Mucosa of rectum (tissue), 2 donors: ENCODE measurements at regions not wholly inside any gene's neighbourhood (a gene's known extent, or its start where the extent isn't known, plus 50 kb on each side); places are given as distances from the start of the nearest gene placed in this dataset.

Experiments used
- H3K27ac ChIP-seq, 2 donors: one replicate each; pipeline ENCODE4 v1.7.0; 2013; ENCODE audit warnings: inconsistent platforms in 2 of 2, low read depth in 2 of 2, low read length in 2 of 2
- H3K27me3 ChIP-seq, 2 donors: one replicate each; pipeline ENCODE4 v1.7.0; 2013; ENCODE audit warnings: low read length in 2 of 2; ENCODE audit not compliant: control insufficient read depth in 2 of 2, insufficient read depth in 2 of 2
- H3K36me3 ChIP-seq, 2 donors: one replicate each; pipeline ENCODE4 v1.7.0; 2013; ENCODE audit warnings: low read length in 2 of 2; ENCODE audit not compliant: control insufficient read depth in 2 of 2, insufficient read depth in 2 of 2
- H3K4me1 ChIP-seq, 2 donors: one replicate each; pipeline ENCODE4 v1.7.0; 2013; ENCODE audit warnings: low read length in 2 of 2, mild to moderate bottlenecking in 1 of 2; ENCODE audit not compliant: control insufficient read depth in 2 of 2, insufficient read depth in 2 of 2
- H3K4me3 ChIP-seq, 2 donors: one replicate each; pipeline ENCODE4 v1.7.0; 2013; ENCODE audit warnings: low read length in 2 of 2
- H3K9ac ChIP-seq, 2 donors: one replicate each; pipeline ENCODE4 v1.7.0; 2013; ENCODE audit warnings: low read length in 2 of 2, low read depth in 1 of 2, mild to moderate bottlenecking in 1 of 2
- H3K9me3 ChIP-seq, 2 donors: one replicate each; pipeline ENCODE4 v1.7.0; 2013; ENCODE audit warnings: low read length in 2 of 2; ENCODE audit not compliant: control insufficient read depth in 2 of 2
- donor health status: healthy.
- donor health status: Normal muscosa, but diverticular disease.

GRCh38 chr11:116586392-116586791 lies 186.4 kb downstream of the BUD13 start:
- no peak overlapping the region for H3K4me3 ChIP-seq
- H3K9ac ChIP-seq: no peak overlapping the region
- no peaks in the 10 kb centered on the region for H3K4me1 ChIP-seq
- no peaks in the 10 kb centered on the region for H3K9me3 ChIP-seq
- H3K27me3 ChIP-seq: peaks cover 8 to 16% of the 10 kb centered on the region in 2 donors
- no peak overlapping the region for H3K27ac ChIP-seq
- no peaks in the 10 kb centered on the region for H3K36me3 ChIP-seq

GRCh38 chr11:116582571-116582970 lies 190.2 kb downstream of the BUD13 start:
- no peak overlapping the region for H3K9ac ChIP-seq
- no peak overlapping the region for H3K27ac ChIP-seq
- H3K27me3 ChIP-seq: peaks cover 26 to 34% of the 10 kb centered on the region in 2 donors
- no peaks in the 10 kb centered on the region for H3K36me3 ChIP-seq
- H3K9me3 ChIP-seq: no peaks in the 10 kb centered on the region
- H3K4me3 ChIP-seq: no peak overlapping the region
- H3K4me1 ChIP-seq: no peaks in the 10 kb centered on the region

GRCh38 chr11:116581349-116581748 lies 191.4 kb downstream of the BUD13 start:
- no peak overlapping the region for H3K4me3 ChIP-seq
- no peaks in the 10 kb centered on the region for H3K4me1 ChIP-seq
- no peak overlapping the region for H3K9ac ChIP-seq
- H3K27me3 ChIP-seq: peaks cover 33 to 42% of the 10 kb centered on the region in 2 donors
- H3K9me3 ChIP-seq: no peaks in the 10 kb centered on the region
- H3K36me3 ChIP-seq: no peaks in the 10 kb centered on the region
- no peak overlapping the region for H3K27ac ChIP-seq

GRCh38 chr11:116580799-116581198 lies 192.0 kb downstream of the BUD13 start:
- Histone ChIP-seq H3K4me3 (no peak overlapping the region), H3K4me1 (no peaks in the 10 kb centered on the region), H3K36me3 (no peaks in the 10 kb centered on the region), H3K27me3 (peaks cover 33 to 42% of the 10 kb centered on the region in 2 donors), H3K9ac (no peak overlapping the region), H3K9me3 (no peaks in the 10 kb centered on the region), H3K27ac (no peak overlapping the region)

GRCh38 chr11:116579857-116580727 lies 192.7 kb downstream of the BUD13 start:
- Histone ChIP-seq H3K27ac (no peak overlapping the region), H3K27me3 (peaks cover 33 to 42% of the 10 kb centered on the region in 2 donors), H3K4me1 (no peaks in the 10 kb centered on the region), H3K9ac (no peak overlapping the region), H3K9me3 (no peaks in the 10 kb centered on the region), H3K4me3 (no peak overlapping the region), H3K36me3 (no peaks in the 10 kb centered on the region)

GRCh38 chr11:116579031-116579653 lies 193.6 kb downstream of the BUD13 start:
- H3K4me1 ChIP-seq: no peaks in the 10 kb centered on the region
- no peak overlapping the region for H3K27ac ChIP-seq
- no peak overlapping the region for H3K4me3 ChIP-seq
- H3K36me3 ChIP-seq: no peaks in the 10 kb centered on the region
- no peaks in the 10 kb centered on the region for H3K9me3 ChIP-seq
- no peak overlapping the region for H3K9ac ChIP-seq
- H3K27me3 ChIP-seq: peaks cover 33 to 42% of the 10 kb centered on the region in 2 donors

- no peaks in the 10 kb centered on the region for H3K4me1 ChIP-seq
- no peak overlapping the region for H3K4me3 ChIP-seq
- H3K36me3 ChIP-seq: no peaks in the 10 kb centered on the region
- H3K9me3 ChIP-seq: no peaks in the 10 kb centered on the region
- H3K9ac ChIP-seq: no peak overlapping the region
- peaks cover 33 to 36% of the 10 kb centered on the region in 2 donors for H3K27me3 ChIP-seq
- H3K27ac ChIP-seq: no peak overlapping the region
Measured at GRCh38 chr11:116577956-116578355, 194.8 kb downstream of the BUD13 start.

- peaks cover 30 to 33% of the 10 kb centered on the region in 2 donors for H3K27me3 ChIP-seq
- no peaks in the 10 kb centered on the region for H3K9me3 ChIP-seq
- H3K4me1 ChIP-seq: no peaks in the 10 kb centered on the region
- no peaks in the 10 kb centered on the region for H3K36me3 ChIP-seq
- no peak overlapping the region for H3K27ac ChIP-seq
- no peak overlapping the region for H3K4me3 ChIP-seq
- no peak overlapping the region for H3K9ac ChIP-seq
Measured at GRCh38 chr11:116577273-116577672, 195.5 kb downstream of the BUD13 start.

GRCh38 chr11:116576526-116576925 lies 196.3 kb downstream of the BUD13 start:
- no peaks in the 10 kb centered on the region for H3K4me1 ChIP-seq
- H3K4me3 ChIP-seq: no peak overlapping the region
- H3K9me3 ChIP-seq: no peaks in the 10 kb centered on the region
- H3K9ac ChIP-seq: no peak overlapping the region
- H3K27me3 ChIP-seq: peaks cover 25 to 26% of the 10 kb centered on the region in 2 donors
- no peak overlapping the region for H3K27ac ChIP-seq
- no peaks in the 10 kb centered on the region for H3K36me3 ChIP-seq

- Histone ChIP-seq H3K9ac (no peak overlapping the region), H3K9me3 (no peaks in the 10 kb centered on the region), H3K4me3 (no peak overlapping the region), H3K4me1 (peaks cover 0 to 2% of the 10 kb centered on the region in 2 donors), H3K36me3 (no peaks in the 10 kb centered on the region), H3K27ac (no peak overlapping the region), H3K27me3 (no peaks in the 10 kb centered on the region)
Measured at GRCh38 chr11:116567721-116568242, 205.0 kb downstream of the BUD13 start.
